ENCODE measurements at regions not wholly inside any gene's neighbourhood (a gene's known extent, or its start where the extent isn't known, plus 50 kb on each side); places are given as distances from the start of the nearest gene placed in this dataset.
A peak's percentile ranks its signal among the peaks of the same experiment; 100 is the strongest.

- no peak for DNase-seq
Observed at GRCh38 chr12:60863421-60863820, 1267.6 kb downstream of the SLC16A7 start.

- peak in 1 of 3 donors; percentile 11 for DNase-seq
Observed at GRCh38 chr12:60872219-60872618, 1276.4 kb downstream of the SLC16A7 start.

GRCh38 chr12:60872850-60873713, 1277.3 kb downstream of the SLC16A7 start:
- DNase-seq: no peak

- DNase-seq: no peak
Observed at GRCh38 chr12:60874091-60874490, 1278.3 kb downstream of the SLC16A7 start.

GRCh38 chr12:60920841-60921495, 1325.1 kb downstream of the SLC16A7 start:
- DNase-seq: no peak

GRCh38 chr12:60921541-60921940, 1325.7 kb downstream of the SLC16A7 start:
- DNase-seq: no peak

GRCh38 chr12:60926256-60926655, 1330.4 kb downstream of the SLC16A7 start:
- DNase-seq: no peak

- no peak for DNase-seq
Observed at GRCh38 chr12:60930151-60930550, 1330.1 kb upstream of the USP15 start.

GRCh38 chr12:60935981-60936761, 1324.0 kb upstream of the USP15 start:
- no peak for DNase-seq

GRCh38 chr12:60947533-60947932, 1312.7 kb upstream of the USP15 start:
- DNase-seq: peak in 1 of 3 donors; percentile 0

GRCh38 chr12:60967128-60967527, 1293.1 kb upstream of the USP15 start:
- no peak for DNase-seq

GRCh38 chr12:60977966-60978365, 1282.2 kb upstream of the USP15 start:
- DNase-seq: no peak

- DNase-seq: no peak
Observed at GRCh38 chr12:60980558-60980957, 1279.6 kb upstream of the USP15 start.

- no peak for DNase-seq
Observed at GRCh38 chr12:60981473-60981872, 1278.7 kb upstream of the USP15 start.

GRCh38 chr12:60992087-60992486, 1268.1 kb upstream of the USP15 start:
- no peak for DNase-seq

- DNase-seq: no peak
Observed at GRCh38 chr12:60995256-60995825, 1264.9 kb upstream of the USP15 start.

GRCh38 chr12:60997869-60998378, 1262.3 kb upstream of the USP15 start:
- no peak for DNase-seq

GRCh38 chr12:61009192-61009591, 1251.0 kb upstream of the USP15 start:
- peak in 1 of 3 donors; percentile 5 for DNase-seq

- no peak for DNase-seq
Observed at GRCh38 chr12:61011767-61012423, 1248.3 kb upstream of the USP15 start.

GRCh38 chr12:61018571-61018970, 1241.6 kb upstream of the USP15 start:
- DNase-seq: no peak

- no peak for DNase-seq
Observed at GRCh38 chr12:61023231-61023630, 1237.0 kb upstream of the USP15 start.
